GM19395 (cell line): ENCODE measurements at regions not wholly inside any gene's neighbourhood (a gene's known extent, or its start where the extent isn't known, plus 50 kb on each side); places are given as distances from the start of the nearest gene placed in this dataset.

ENCODE experiments used
- ATAC-seq: cut with Tn5 transposase; IDR thresholded peaks from one replicate; pipeline ENCODE4 v1.9.1; 2021; ENCODE audit warnings: mild to moderate bottlenecking, moderate library complexity; ENCODE audit not compliant: unreplicated experiment

DNA sequence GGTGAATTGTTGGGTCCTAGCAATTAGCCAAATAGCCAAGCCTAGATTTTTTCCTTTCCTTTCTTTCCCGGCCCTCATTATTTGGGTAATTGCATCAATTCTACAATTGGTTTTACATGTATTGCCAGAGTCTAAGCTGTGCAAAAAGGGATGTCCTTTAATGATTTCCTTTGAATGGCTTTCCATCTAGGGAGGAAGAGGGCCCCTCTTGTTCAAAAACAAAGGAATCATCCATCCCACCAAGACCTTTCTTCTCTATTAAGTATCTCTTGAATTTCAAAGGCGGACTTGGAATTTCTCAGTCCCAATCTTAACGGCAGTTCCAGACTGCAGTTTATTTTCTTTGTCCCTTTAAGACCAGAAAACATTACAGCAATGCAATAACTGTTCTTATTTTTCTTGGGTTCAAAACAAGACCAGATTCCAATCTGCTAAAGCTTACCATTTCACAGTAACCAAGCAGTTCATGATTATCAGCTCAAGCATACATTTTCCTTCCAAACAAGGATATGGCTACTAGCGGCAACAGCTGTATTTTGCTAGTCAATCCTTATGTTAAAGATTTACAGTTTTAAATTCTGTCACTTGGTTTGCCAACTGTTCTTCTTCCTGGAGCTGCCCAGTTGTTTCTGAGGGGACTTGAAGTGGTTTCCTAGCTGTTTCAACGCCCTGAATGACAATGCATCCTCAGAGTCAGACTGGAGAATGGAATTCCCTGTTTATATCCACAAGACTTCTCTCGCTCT, 91.4 kb upstream of the LRIG1 start:
- no peak for ATAC-seq

DNA sequence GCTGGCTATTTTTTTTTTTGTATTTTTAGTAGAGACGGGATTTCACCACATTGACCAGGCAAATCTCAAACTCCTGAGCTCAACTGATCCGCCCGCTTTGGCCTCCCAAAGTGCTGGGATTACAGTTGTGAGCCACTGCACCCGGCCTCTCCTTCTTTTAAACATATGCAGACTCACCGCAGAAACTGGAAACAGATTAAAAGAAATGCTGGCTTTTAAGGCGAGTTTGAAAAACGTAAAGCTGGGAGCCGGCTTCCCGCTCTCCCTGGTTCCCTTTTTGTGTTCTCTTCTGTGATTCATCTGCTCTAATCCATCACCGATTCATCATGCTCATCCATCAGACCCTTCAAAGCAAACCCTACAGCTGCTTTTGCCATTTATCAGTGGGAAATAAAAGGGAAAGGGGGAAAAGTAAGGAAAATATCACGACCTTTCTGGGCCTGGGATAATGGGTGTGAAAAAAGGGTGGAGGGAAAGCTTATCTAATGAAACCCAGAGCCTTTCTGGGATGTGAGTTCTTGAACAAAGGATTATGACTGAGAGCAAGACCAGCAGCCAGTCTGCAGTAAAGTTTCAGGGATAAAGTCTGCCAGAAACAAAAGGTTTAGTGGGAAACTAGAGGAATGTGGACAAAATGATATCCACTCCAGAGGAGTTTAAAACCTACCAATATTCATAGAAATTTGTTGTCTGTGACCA, 92.3 kb upstream of the LRIG1 start:
- ATAC-seq = no peak

DNA sequence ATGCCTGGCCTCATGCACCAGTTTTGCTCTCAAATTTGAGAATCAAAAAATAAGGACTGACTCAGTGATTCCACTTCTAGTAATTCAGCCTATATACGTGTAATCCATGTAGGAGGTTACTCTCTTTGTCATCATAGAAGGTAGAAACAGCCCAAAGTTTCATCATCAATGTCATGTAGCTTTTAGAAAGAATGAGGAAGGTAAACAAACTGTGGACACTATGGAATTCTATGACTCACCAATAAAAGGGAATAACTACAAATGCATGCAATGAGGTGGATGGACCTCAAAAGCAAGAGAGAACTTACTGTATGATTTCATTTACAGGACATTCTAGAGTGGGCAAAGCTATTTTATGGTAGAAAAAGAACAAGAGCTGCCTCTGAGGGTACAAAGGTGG, 93.2 kb upstream of the LRIG1 start:
- ATAC-seq = no peak

DNA sequence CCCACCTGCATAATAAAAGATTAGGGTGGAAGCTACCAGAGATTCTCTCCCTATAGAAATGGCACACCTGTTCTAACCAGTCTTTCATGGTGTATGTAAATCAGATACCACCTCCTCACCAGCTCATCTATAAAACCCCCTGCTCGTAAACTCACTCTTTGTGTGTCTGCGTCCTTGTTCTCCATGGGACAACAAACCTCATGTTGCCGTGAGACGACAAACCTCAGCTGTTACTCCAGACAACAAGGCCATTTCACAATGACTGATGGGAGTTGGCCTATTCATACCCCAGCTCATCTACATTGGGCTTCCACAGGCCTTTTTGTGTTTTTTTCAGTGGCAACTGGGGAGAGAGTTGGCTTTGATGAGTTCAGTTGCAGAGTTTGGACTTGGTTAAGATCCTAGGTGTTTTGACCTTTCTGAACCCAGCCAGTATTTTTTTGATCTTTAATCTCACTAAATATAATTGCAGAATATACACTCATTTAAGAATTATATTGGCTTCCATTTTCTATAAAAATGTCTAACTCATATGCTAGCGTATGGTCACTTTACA, 96.6 kb upstream of the LRIG1 start:
- no peak for ATAC-seq

DNA sequence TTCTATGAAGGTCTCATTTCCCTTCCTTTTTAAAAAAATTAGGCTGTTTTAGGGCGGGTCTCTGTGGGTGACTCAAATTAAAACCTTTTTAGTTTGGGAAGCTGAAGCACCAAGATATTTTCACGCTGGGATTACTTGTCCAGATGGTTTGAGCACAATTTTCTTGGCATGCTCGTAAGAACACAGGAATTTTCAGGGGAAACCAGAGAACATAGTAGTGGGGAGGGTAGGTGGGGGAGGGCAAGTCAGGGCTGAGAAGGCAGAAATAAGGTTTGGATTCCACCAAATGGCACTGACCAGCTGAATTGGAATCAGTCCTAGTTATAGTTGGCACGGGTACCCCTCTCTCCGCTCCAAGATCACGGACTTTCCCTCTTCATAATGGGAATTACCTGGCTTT, 97.3 kb upstream of the LRIG1 start:
- ATAC-seq = no peak

DNA sequence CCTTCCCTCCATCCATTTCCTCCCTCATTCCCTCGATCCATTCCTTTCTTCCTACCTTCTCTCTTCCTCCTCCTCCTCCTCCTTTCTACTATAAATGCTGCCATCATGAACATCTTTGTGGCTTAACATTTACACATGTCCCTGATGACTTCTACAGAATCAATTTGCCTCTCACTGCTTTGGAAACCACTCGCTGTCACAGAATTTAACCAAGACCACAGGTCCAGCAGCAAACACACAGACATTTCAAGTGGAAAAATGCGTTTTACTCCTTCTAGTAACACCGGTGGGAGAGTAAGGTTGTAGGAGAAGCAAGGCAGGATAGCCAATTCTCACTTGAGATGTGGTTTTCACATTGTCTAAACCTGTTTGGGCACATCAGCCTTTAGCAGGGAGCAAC, 101.4 kb upstream of the LRIG1 start:
- ATAC-seq = no peak

DNA sequence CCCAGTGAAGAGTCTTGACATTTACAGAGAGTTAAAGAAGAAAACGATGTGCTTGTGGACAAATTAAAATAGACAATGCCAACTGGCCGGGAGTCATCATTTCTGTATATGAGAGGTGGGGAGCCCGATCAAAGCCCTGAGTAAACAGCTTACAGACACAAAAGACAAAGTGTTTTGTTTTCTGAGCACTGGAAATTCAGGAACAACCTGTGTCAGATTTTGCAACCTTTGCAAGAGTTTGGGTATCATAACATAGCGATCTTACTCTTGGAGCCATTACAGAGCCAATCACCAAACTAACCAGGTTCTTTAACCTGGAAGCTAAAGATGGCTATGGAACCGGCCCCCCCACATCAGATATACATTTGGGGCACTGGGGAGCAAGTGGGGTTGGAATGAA, 101.9 kb upstream of the LRIG1 start:
- no peak for ATAC-seq

DNA sequence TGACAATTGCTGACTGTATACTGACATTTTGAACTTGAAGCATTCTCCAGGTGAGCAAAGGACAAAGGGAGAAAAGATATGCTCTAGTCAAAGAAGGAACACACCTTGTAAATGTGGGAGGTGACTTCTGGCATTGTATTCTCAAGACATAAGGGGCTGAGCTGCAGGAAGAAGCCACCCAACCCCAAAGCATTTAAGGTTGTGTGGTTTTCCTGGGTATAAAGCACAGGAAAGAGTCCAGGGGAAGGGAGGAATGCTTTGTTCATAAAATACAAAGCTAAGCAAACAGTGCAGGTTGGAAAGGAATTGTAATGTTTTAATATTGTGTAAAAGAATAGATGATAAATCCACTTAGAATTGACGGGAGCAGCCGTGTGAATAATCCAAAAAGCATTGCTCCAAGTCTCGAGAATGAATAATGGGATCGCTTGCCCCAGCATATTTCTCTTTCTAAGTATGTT, 102.4 kb upstream of the LRIG1 start:
- no peak for ATAC-seq

DNA sequence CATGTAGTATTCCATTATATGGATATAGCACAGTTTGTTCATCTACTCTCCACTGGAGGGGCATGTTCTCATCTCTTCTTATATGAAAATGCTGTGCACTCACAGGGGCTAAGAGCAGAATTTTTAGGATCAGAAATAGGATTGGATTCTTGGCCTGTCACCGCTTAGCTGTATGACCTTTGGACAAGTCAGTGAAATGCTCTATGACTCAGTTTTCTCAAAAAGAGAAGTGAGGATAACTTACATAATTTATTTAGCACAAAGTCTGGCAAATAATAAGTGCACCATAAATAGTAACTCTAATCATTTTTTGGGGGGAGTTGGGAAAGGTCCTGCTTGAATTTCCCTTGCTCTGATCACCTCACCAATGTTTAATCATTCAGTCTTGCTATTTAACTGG, 103.7 kb upstream of the LRIG1 start:
- ATAC-seq = no peak

DNA sequence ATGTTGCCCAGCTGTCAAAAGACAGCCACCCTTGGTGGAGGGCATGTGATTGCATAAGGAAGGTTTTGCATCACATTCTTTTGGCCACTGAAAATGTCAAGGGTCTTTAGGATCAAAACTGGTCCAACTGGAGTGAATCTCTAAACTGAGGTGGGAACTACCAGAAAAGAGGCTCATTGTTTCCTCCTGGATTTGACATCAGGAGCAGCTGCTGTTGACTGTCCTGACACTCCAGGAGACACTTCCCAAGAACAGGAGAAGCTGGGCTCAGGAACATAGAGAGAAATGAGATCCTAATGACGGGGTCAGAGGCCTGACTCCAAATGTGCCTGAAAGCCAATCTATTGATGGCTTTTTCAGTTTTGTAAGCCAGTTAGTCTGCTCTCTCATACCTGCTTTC, 105.3 kb upstream of the LRIG1 start:
- no peak for ATAC-seq

DNA sequence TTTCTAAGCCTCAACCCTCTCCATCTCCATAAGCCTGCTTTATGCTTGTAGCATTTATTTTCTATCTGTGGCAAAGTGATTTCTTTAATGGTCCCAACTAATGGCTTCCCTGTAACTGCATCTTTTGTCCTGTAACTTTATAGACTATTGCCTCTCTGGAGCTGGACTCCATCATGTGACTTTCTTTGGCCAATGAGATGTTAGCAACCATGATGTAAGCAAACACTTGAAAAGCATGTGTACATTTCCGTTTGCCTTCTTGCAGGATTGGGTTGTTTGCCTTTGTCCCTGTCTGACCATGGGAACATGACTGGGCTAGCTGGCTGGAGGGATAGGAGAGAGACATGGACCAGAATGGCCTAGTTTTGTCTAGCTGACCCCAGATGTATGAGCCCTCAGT, 106.0 kb upstream of the LRIG1 start:
- ATAC-seq = no peak

DNA sequence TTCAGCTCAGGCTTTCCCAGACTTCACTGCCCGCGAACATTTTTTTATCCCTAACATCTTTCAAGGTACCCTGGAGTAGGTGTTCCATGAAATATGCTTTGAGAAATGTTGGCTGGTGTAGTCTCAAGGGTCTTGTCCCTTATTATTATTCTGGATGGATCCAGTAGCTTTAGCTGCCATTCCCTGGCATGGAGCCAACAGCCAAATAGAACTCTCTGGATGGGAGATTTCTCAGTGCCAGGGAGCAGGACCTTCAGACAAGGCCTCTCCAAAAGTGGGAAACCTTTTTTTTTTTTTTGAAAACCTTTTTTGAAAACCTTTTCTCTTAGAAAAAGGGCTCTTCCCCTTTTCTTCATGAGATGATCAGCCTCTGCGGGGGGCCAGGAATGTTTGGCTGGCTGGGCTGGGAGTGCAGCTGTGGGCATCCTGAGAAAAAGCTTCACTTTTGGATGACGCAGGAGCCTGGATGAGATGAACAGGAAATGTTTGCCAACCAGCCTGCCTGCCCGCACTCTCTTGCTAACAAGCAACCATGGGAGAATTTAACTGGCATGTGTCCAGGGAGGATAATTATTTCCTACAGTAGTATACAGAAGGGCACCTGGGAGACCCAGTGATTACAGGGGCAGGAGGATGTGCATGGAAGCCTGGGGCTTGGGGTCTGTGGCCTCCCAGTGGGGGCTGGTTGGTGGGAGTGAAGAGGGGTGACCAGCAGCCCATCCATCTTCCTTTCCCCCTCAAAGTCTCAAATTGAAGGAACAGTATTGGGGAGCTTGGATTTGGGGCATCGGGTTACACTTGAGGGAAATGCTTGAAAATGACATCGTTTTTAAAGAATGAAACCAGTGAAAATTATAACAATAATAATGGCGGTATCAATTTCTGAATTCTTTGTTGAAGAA, 109.1 kb upstream of the LRIG1 start:
- no peak for ATAC-seq

DNA sequence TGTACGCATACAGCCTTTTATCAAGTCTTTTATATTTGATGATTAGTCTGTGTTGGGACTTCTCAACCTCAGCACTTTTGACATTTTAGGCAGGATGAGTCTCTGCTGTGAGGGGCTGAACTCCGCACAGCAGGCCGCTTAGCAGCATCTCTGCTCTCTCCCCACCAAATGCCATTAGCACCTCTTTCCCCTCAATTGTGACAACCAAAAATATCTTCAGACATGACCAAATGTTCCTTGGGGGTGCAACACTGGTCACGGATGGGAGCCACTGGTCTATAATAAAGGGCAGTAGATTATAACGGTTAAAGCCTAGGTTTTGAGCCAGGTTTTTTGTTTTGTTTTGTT, 109.7 kb upstream of the LRIG1 start:
- ATAC-seq = no peak

DNA sequence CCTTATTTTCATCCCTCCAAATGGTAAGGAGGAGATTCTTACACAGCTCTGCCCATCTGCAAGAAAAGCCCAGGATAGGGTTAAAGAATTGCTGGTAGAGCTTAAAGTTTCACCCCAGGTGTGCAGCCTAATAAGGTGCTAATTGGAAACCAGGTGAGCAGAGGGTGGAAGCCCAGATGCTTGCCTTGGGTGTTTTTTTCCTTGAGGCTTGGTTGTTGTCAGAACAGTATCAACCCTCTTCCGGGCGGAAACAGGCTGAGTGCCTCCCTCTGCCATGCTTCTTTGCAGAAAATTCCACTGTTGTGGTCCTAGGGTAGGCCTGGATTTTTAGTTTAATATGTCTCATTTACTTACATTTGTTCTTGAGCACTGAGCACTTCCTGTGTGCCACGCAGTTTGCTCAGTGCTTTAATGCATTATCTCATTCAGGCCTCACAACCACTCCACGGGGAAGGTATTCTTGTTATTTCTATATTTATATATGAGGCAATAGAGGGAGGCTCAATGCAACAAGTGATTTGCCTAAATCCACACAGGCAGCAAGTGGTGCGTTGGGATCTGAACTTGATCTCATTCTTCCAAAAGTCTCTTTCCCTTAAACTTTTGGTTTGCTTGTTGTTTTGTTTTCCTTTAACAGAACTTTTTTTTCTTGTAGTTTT, 115.0 kb upstream of the LRIG1 start:
- no peak for ATAC-seq

DNA sequence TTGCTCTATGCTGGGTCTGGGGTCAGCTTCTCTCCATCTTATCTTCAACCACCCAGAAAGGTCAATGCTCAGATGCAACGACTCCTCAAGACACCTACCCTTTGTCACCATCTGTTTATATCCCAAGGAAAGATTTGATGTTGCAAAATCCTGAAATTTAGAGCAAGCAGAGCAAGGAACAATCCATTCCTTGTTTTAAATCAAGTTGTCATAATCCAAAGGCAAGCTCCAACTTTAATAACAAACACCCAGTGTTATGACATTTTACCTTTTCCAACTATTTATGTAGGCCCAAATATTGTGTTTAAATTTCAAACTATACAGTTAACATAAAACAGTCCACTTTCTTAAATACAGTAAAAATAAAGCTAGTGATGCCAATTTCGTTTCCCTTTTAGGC, 116.5 kb upstream of the LRIG1 start:
- no peak for ATAC-seq

DNA sequence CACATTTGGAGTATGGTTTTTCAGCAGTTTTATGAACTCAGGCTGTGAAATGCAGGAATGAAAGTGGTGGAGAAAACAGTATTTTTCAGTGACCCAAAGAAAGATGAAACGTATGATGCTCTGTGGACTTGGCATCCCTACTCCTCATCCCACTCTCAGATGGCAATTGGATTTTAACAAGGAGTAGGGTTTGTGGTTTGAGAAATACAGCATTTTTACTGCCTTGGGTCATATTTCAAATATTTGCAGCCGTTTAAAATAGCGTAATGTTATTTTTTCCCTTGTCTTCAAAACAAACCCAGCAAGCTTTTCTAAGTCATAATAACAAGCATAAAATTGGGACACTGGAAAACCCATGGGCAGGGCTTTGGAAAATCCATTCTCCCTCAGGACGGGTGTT, 117.2 kb upstream of the LRIG1 start:
- ATAC-seq = no peak

DNA sequence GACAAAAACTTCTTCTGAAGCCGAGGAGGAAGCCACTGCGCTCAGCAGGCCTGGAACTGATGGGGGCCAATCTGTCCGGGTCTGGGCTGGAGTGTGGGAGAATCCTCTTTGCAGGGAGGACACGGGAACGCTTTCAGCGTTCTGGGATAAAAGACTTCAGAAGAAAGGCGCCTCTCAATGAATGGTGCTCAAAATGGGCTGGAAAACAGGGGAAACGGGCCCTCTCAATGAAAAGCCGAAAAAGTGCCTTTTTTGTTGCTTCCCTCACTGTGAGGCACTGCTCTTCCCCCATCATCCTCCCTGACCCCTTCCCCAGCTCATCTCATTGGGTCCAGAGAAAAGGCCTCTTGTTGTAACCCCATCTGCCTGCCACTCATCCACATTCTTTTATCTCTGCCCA, 119.5 kb upstream of the LRIG1 start:
- ATAC-seq = no peak

DNA sequence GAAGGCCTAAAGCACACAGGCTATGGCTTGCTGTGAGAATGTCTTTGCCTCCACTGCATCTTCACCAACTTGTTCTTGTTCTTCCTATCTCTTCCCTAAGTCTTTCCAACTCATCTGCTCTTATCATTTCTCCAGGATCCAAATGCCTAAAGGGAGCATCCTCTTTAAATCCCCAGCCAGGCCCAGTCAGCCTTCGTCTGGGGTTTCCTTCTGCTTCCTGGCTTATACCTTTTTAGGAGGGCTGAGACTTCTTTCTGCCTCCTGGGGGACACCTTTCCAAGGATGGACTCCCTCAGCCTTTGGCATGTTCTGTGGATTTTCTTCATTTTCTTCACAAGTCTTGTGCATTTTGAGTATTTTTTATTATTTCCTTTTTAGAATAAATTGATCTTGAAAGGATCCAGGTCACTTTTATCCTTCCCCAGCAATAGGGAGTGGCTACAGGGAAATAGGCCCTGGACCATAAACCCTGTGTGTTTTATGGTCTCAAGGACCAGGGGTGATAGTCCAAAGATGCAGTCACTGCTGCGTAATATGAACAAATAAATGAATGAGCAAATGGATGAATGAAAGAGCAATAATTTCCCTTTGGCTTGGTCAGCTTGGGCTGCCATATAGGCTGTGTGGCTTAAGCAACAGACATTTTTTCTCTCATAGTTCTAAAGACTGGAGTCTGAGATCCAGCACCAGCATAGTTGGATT, 122.1 kb upstream of the LRIG1 start:
- no peak for ATAC-seq

DNA sequence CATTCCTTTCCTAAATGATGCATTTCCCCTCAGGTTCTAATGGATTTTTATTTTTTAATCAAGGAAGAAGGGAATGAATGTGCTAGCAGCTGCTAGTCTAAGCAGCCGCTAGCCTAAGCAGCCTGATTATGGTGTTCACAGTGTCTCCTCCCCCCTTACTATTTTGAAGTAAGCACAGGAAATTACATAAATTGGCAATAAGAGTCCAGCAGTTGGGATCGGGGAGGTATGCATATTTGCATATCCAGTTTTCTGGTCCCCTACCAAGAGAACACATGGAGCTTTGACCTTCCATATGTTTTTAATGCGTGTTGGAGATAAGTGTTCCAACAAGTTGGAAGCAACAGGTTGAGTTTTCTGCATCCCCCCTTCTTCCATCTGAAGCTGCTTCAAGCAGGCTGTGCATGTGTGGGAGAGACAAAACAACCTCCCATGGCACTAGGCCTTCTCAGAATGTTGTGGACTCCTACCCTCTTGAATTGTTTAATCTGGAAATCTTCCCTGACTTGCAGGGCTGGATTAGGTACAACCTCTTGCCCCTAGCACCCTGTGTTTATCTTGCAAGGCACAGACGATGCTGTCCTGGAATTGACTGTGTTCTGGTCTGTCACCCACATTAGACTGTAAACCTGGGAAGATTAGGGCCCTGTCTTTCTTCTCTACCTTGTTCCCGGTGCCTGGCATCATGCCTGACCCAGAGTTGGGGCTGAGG, 124.8 kb upstream of the LRIG1 start:
- no peak for ATAC-seq
